ENCODE measurements at regions not wholly inside any gene's neighbourhood (a gene's known extent, or its start where the extent isn't known, plus 50 kb on each side); places are given as distances from the start of the nearest gene placed in this dataset.

GRCh38 chr12:71218616-71219015, 60.8 kb upstream of the TSPAN8 start:
- TF ChIP-seq CTCF (IDR thresholded peaks at IDR 0.05), result no peak
- no peak for TF ChIP-seq POLR2A (IDR thresholded peaks at IDR 0.05)
